ENCODE measurements at regions not wholly inside any gene's neighbourhood (a gene's known extent, or its start where the extent isn't known, plus 50 kb on each side); places are given as distances from the start of the nearest gene placed in this dataset.
A peak's percentile ranks its signal among the peaks of the same experiment; 100 is the strongest.

DNA sequence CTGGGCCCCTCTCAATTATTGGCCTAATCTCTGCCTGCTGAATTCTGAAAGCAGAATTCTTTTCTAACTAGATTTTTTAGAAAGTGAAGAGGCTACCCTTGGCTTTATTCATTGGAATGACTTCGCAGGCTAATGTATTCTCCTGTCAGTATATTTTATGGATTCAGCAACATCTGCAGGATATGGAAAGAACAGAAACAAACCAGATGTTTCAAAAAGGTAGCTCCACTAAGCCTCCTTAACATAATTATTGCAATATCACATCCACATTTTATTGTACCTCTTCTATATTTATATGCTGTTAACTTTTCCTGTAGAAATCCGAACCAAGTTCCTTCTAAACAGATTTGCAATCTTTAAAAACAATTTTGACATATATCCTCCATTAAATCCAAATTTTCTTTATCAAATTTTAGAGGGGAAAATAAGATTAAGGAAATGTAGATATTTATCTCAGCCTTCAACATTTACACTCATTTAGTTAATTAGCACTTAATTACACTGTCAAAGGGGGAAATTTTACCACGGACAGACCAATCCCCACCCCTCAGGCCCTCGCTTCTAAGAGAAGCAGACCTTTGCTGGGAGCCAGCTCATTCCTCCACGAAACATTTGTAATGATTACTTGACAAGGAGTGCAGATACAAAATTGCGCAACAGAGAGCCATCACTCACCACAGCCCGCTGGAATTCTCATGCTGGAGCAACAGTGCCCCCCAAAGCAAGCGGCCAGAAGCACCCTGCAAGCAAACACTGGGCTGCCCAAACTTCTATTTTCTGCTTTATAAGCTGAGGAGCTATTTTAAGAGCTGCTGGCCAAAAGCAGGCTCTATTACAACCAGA lies 253.4 kb downstream of the ETAA1 start:
- Histone ChIP-seq H3K27ac (ENCODE audit: control insufficient read depth, insufficient read depth) (no peak overlapping the region), H3K27me3 (replicated peaks in 1 of 2; ENCODE audit: control insufficient read depth in 2 of 2, insufficient read depth in 2 of 2, low read length in 1 of 2) (no peaks in the 10 kb centered on the region), H2AFZ (ENCODE audit: control insufficient read depth, low read depth, low read length) (no peak overlapping the region), H3K9me3 (replicated peaks; ENCODE audit: control insufficient read depth, insufficient read depth, low read length) (no peaks in the 10 kb centered on the region; the same call in 2 of the 3 replicates), H3K9ac (ENCODE audit: control insufficient read depth, insufficient read depth, low read length) (no peak overlapping the region), H4K20me1 (ENCODE audit: control insufficient read depth, insufficient read depth) (no peaks in the 10 kb centered on the region), H3K79me2 (ENCODE audit: control insufficient read depth, insufficient read depth, low read length) (no peaks in the 10 kb centered on the region), H3K4me3 (no peak overlapping the region), H3K4me1 (ENCODE audit: control insufficient read depth, insufficient read depth, low read length) (no peaks in the 10 kb centered on the region), H3K4me2 (ENCODE audit: control insufficient read depth, insufficient read depth) (no peak overlapping the region), H3K36me3 (ENCODE audit: control insufficient read depth in 2 of 2, insufficient read depth in 2 of 2, low read length in 1 of 2) (no peaks in the 10 kb centered on the region)
- in situ Hi-C loops (cut with MboI) (no loop called here), intact Hi-C loops (cut with micrococcal nuclease; ENCODE audit: unreplicated experiment) (no loop called here)
- POLR2A ChIA-PET = no interaction called here
- RAD21 ChIA-PET (ENCODE audit: unreplicated experiment) = interaction anchor here (0.6 kb wide), 1 partner anchor 373 kb away, joined by 3 read pairs; no protein-coding TSS in a partner anchor
- DNase-seq (ENCODE audit: low read depth, low spot score) (no peak), ATAC-seq (peak; percentile 60), FAIRE-seq (no peak)
- WGBS (ENCODE audit: insufficient coverage, insufficient replicate concordance, low lambda C conversion rate, missing lambda C conversion rate) = 0% methylated on average over 8 of the region's 8 CpGs
- TF ChIP-seq, protein P1, sequence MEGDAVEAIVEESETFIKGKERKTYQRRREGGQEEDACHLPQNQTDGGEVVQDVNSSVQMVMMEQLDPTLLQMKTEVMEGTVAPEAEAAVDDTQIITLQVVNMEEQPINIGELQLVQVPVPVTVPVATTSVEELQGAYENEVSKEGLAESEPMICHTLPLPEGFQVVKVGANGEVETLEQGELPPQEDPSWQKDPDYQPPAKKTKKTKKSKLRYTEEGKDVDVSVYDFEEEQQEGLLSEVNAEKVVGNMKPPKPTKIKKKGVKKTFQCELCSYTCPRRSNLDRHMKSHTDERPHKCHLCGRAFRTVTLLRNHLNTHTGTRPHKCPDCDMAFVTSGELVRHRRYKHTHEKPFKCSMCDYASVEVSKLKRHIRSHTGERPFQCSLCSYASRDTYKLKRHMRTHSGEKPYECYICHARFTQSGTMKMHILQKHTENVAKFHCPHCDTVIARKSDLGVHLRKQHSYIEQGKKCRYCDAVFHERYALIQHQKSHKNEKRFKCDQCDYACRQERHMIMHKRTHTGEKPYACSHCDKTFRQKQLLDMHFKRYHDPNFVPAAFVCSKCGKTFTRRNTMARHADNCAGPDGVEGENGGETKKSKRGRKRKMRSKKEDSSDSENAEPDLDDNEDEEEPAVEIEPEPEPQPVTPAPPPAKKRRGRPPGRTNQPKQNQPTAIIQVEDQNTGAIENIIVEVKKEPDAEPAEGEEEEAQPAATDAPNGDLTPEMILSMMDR (IDR thresholded peaks at IDR 0.05 in 2 of 3, conservative IDR thresholded peaks at IDR 0.05 in 1 of 3; ENCODE audit: control insufficient read depth in 2 of 3, extremely low read depth in 1 of 3, insufficient read depth in 1 of 3, low read depth in 3 of 3, low read length in 3 of 3) = peak; percentile 12 to 23 (median 20); a peak in 2 of 6 replicates
- peak in 1 of 2 experiments; percentile 79; a peak in 2 of 4 replicates for TF ChIP-seq CEBPB (IDR thresholded peaks at IDR 0.05; ENCODE audit: borderline replicate concordance in 1 of 2, low read depth in 2 of 2, low read length in 2 of 2)
- no peak for TF ChIP-seq SIN3A (IDR thresholded peaks at IDR 0.05; ENCODE audit: low read depth, low read length)
- no peak for TF ChIP-seq ZBED1 (IDR thresholded peaks at IDR 0.05; ENCODE audit: borderline replicate concordance)
- TF ChIP-seq, protein P2, sequence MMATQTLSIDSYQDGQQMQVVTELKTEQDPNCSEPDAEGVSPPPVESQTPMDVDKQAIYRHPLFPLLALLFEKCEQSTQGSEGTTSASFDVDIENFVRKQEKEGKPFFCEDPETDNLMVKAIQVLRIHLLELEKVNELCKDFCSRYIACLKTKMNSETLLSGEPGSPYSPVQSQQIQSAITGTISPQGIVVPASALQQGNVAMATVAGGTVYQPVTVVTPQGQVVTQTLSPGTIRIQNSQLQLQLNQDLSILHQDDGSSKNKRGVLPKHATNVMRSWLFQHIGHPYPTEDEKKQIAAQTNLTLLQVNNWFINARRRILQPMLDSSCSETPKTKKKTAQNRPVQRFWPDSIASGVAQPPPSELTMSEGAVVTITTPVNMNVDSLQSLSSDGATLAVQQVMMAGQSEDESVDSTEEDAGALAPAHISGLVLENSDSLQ (IDR thresholded peaks at IDR 0.05) = no peak
- no peak for TF ChIP-seq NR2F1 (conservative IDR thresholded peaks at IDR 0.05)
- no peak for TF ChIP-seq TCF12 (IDR thresholded peaks at IDR 0.05; ENCODE audit: low read depth, low read length)
- TF ChIP-seq, protein P3, sequence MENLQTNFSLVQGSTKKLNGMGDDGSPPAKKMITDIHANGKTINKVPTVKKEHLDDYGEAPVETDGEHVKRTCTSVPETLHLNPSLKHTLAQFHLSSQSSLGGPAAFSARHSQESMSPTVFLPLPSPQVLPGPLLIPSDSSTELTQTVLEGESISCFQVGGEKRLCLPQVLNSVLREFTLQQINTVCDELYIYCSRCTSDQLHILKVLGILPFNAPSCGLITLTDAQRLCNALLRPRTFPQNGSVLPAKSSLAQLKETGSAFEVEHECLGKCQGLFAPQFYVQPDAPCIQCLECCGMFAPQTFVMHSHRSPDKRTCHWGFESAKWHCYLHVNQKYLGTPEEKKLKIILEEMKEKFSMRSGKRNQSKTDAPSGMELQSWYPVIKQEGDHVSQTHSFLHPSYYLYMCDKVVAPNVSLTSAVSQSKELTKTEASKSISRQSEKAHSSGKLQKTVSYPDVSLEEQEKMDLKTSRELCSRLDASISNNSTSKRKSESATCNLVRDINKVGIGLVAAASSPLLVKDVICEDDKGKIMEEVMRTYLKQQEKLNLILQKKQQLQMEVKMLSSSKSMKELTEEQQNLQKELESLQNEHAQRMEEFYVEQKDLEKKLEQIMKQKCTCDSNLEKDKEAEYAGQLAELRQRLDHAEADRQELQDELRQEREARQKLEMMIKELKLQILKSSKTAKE (IDR thresholded peaks at IDR 0.05; ENCODE audit: low read depth, poor library complexity, severe bottlenecking) = no peak
- peak; percentile 67 for TF ChIP-seq RAD21 (IDR thresholded peaks at IDR 0.05; ENCODE audit: insufficient read depth, low read depth, low read length)
- SMC1A ChIA-PET (ENCODE audit: uncharacterized antibody, unreplicated experiment) = no interaction called here
- CTCF ChIA-PET = interaction anchor here (1.0 to 1.7 kb wide), 2 partner anchors 202 to 1222 kb away, joined by 3 to 6 read pairs; no protein-coding TSS in a partner anchor
- no TSS peak for BruUV-seq (replicated peaks)

Measured in GM12878 (cell line).